GM23338 (cell line): ENCODE measurements at regions not wholly inside any gene's neighbourhood (a gene's known extent, or its start where the extent isn't known, plus 50 kb on each side); places are given as distances from the start of the nearest gene placed in this dataset.

Source experiments
- CREB1 ChIP-seq: fragments of 250-450 bp; sonication (Bioruptor Pico); IDR thresholded peaks from 2 replicates; pipeline ENCODE4 v1.5.0; 2020; ENCODE audit warnings: low read depth, mild to moderate bottlenecking, moderate library complexity
- EZH2 ChIP-seq: fragments of 200-600 bp; sonication (generic); IDR thresholded peaks from one replicate; pipeline ENCODE4 v1.8.0; 2017; ENCODE audit warnings: antibody characterized with exemption, mild to moderate bottlenecking, low read depth; ENCODE audit not compliant: unreplicated experiment
- POLR2AphosphoS5 ChIP-seq: IDR thresholded peaks from 2 replicates; pipeline ENCODE4 v1.6.1; 2016; ENCODE audit warnings: antibody characterized with exemption, low read depth
- STAT1 ChIP-seq: IDR thresholded peaks from one replicate; pipeline ENCODE4 v1.6.1; 2016; ENCODE audit warnings: antibody characterized with exemption; ENCODE audit not compliant: unreplicated experiment
- TF ChIP-seq, protein P1 (sequence below), 2 experiments: fragments of 200-600 bp in 1 of 2; sonication (generic) in 1 of 2; conservative IDR thresholded peaks; 2 replicates each; pipeline versions ENCODE4 v1.5.1 to v1.6.1; 2016 to 2017; ENCODE audit warnings: antibody characterized with exemption in 2 of 2, low read depth in 2 of 2, mild to moderate bottlenecking in 2 of 2, moderate library complexity in 1 of 2
- TF ChIP-seq, protein P2 (sequence below): IDR thresholded peaks from one replicate; pipeline ENCODE4 v1.6.1; 2018; ENCODE audit warnings: antibody characterized with exemption; ENCODE audit not compliant: unreplicated experiment

DNA sequence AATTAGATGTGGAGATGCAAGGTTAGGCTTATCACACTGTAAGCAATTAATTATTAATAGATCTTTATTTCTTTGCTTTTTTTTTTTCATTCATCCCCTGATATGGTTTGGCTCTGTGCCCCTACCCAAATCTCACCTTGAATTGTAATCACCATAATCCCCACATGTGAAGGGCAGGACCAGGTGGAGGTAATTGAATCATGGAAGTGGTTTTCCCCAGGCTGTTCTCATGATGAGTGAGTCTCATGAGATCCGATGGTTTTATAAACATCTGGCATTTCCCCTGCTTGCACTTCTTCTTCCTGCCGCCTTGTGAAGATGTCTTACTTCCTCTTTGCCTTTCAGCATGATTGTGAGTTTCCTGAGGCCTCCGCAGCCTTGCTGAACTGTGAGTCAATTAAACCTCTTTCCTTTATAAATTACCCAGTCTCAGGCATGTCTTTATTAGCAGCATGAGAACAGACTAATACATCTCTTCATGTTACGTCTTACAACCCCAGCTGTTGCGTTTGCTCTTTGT is 333.8 kb downstream of the CDH26 start:
- TF ChIP-seq EZH2 (no peak), STAT1 (no peak), CREB1 (CRISPR knock-in tag) (no peak), POLR2AphosphoS5 (no peak)
- TF ChIP-seq, protein P1, sequence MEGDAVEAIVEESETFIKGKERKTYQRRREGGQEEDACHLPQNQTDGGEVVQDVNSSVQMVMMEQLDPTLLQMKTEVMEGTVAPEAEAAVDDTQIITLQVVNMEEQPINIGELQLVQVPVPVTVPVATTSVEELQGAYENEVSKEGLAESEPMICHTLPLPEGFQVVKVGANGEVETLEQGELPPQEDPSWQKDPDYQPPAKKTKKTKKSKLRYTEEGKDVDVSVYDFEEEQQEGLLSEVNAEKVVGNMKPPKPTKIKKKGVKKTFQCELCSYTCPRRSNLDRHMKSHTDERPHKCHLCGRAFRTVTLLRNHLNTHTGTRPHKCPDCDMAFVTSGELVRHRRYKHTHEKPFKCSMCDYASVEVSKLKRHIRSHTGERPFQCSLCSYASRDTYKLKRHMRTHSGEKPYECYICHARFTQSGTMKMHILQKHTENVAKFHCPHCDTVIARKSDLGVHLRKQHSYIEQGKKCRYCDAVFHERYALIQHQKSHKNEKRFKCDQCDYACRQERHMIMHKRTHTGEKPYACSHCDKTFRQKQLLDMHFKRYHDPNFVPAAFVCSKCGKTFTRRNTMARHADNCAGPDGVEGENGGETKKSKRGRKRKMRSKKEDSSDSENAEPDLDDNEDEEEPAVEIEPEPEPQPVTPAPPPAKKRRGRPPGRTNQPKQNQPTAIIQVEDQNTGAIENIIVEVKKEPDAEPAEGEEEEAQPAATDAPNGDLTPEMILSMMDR (conservative IDR thresholded peaks at IDR 0.05; ENCODE audit: low read depth in 2 of 2), result no peak
- TF ChIP-seq, protein P2, sequence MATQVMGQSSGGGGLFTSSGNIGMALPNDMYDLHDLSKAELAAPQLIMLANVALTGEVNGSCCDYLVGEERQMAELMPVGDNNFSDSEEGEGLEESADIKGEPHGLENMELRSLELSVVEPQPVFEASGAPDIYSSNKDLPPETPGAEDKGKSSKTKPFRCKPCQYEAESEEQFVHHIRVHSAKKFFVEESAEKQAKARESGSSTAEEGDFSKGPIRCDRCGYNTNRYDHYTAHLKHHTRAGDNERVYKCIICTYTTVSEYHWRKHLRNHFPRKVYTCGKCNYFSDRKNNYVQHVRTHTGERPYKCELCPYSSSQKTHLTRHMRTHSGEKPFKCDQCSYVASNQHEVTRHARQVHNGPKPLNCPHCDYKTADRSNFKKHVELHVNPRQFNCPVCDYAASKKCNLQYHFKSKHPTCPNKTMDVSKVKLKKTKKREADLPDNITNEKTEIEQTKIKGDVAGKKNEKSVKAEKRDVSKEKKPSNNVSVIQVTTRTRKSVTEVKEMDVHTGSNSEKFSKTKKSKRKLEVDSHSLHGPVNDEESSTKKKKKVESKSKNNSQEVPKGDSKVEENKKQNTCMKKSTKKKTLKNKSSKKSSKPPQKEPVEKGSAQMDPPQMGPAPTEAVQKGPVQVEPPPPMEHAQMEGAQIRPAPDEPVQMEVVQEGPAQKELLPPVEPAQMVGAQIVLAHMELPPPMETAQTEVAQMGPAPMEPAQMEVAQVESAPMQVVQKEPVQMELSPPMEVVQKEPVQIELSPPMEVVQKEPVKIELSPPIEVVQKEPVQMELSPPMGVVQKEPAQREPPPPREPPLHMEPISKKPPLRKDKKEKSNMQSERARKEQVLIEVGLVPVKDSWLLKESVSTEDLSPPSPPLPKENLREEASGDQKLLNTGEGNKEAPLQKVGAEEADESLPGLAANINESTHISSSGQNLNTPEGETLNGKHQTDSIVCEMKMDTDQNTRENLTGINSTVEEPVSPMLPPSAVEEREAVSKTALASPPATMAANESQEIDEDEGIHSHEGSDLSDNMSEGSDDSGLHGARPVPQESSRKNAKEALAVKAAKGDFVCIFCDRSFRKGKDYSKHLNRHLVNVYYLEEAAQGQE, result no peak
